H1 (cell line): ENCODE measurements at regions not wholly inside any gene's neighbourhood (a gene's known extent, or its start where the extent isn't known, plus 50 kb on each side); places are given as distances from the start of the nearest gene placed in this dataset.

Source experiments
- CTCF ChIA-PET: fragments of 300-600 bp; sonication (Branson Sonifier 250); formaldehyde crosslinking; loops from one replicate; lab custom pipeline; 2021; ENCODE audit not compliant: partially characterized antibody; lab: Charles Lee
- POLR2A ChIA-PET: fragments of 300-600 bp; sonication (Branson Sonifier 250); formaldehyde crosslinking; loops from one replicate; lab custom pipeline; 2021; ENCODE audit warnings: inconsistent platforms; ENCODE audit not compliant: partially characterized antibody; lab: Charles Lee
- DNase-seq, 2 experiments: peaks; one replicate each; pipeline versions ENCODE4 v3.0.0 to v3.0.0-alpha.2; 2010 to 2022; ENCODE audit warnings: low spot score in 2 of 2, low read depth in 1 of 2, mixed read lengths in 1 of 2
- FAIRE-seq: peaks from 2 replicates; lab custom pipeline; 2011; peaks lifted over from hg19 to GRCh38; lab: Jason Lieb, UNC
- H2AFZ ChIP-seq: 2 replicates; pipeline ENCODE4 v1.8.1; 2012; ENCODE audit warnings: low read length, inconsistent platforms
- H2AK5ac ChIP-seq: 2 replicates; pipeline ENCODE4 v1.6.1; 2013; ENCODE audit warnings: low read depth, low read length
- H2BK120ac ChIP-seq: replicated peaks from 2 replicates; pipeline ENCODE3; 2013; ENCODE audit warnings: low read depth, low read length, inconsistent platforms
- H2BK12ac ChIP-seq: 2 replicates; pipeline ENCODE4 v1.6.1; 2013; ENCODE audit warnings: low read depth, low read length
- H2BK15ac ChIP-seq: 2 replicates; pipeline ENCODE4 v1.6.1; 2013; ENCODE audit warnings: low read length
- H2BK20ac ChIP-seq: 2 replicates; pipeline ENCODE4 v1.6.1; 2013; ENCODE audit warnings: low read length
- H2BK5ac ChIP-seq: 2 replicates; pipeline ENCODE4 v1.6.1; 2013; ENCODE audit warnings: low read depth, low read length
- H3K14ac ChIP-seq: 2 replicates; pipeline ENCODE4 v1.6.1; 2013; ENCODE audit warnings: inconsistent platforms; ENCODE audit not compliant: insufficient read length
- H3K18ac ChIP-seq: 2 replicates; pipeline ENCODE4 v1.6.1; 2013; ENCODE audit warnings: low read length; ENCODE audit errors: extremely low read depth
- H3K23ac ChIP-seq: 2 replicates; pipeline ENCODE4 v1.6.1; 2013; ENCODE audit warnings: inconsistent platforms; ENCODE audit not compliant: insufficient read length
- H3K23me2 ChIP-seq: 2 replicates; pipeline ENCODE4 v1.6.1; 2013; ENCODE audit warnings: low read depth, low read length
- H3K27ac ChIP-seq: 2 replicates; pipeline ENCODE4 v1.6.1; 2011; ENCODE audit warnings: low read depth, low read length, inconsistent platforms
- H3K27me3 ChIP-seq, 4 experiments: replicated peaks in 1 of 4; 1 replicate in 1 of 4; 2 replicates in 3 of 4; pipeline versions ENCODE4 v1.6.1 to v1.8.1; 2011 to 2013; ENCODE audit warnings: low read length in 3 of 4, mild to moderate bottlenecking in 3 of 4, inconsistent platforms in 2 of 4, mixed read lengths in 2 of 4, moderate library complexity in 1 of 4; ENCODE audit not compliant: control insufficient read depth in 3 of 4, insufficient read depth in 3 of 4; ENCODE audit errors: extremely low read depth in 1 of 4
- H3K36me3 ChIP-seq, 4 experiments: 2 replicates each; pipeline versions ENCODE4 v1.6.1 to v1.8.1; 2011 to 2013; ENCODE audit warnings: mild to moderate bottlenecking in 4 of 4, low read length in 3 of 4, moderate library complexity in 2 of 4, control low read depth in 1 of 4, inconsistent platforms in 1 of 4; ENCODE audit not compliant: insufficient read depth in 4 of 4, control insufficient read depth in 2 of 4
- H3K4ac ChIP-seq: replicated peaks from 2 replicates; pipeline ENCODE3; 2013; ENCODE audit warnings: low read length, low read depth, mixed read lengths, inconsistent platforms; ENCODE audit not compliant: insufficient read length
- H3K4me1 ChIP-seq, 4 experiments: replicated peaks in 1 of 4; 1 replicate in 1 of 4; 2 replicates in 3 of 4; pipeline versions ENCODE4 v1.6.1 to v1.8.1; 2011 to 2013; ENCODE audit warnings: low read length in 3 of 4, inconsistent platforms in 2 of 4, mixed read lengths in 1 of 4; ENCODE audit not compliant: insufficient read depth in 4 of 4, control insufficient read depth in 3 of 4
- H3K4me2 ChIP-seq, 2 experiments: 2 replicates each; pipeline versions ENCODE4 v1.6.1 to v1.8.1; 2011 to 2013; ENCODE audit warnings: low read depth in 2 of 2, low read length in 2 of 2, control low read depth in 1 of 2, inconsistent platforms in 1 of 2, mild to moderate bottlenecking in 1 of 2; ENCODE audit not compliant: insufficient read depth in 1 of 2
- H3K4me3 ChIP-seq, 4 experiments: fragments of 200-600, 300-600 bp in 1 of 4; sonication (generic), shearing (Covaris generic), sonication (Bioruptor Twin) in 1 of 4; 2 replicates each; pipeline versions ENCODE4 v1.5.1 to v1.8.1; 2011 to 2016; ENCODE audit warnings: low read length in 4 of 4, low read depth in 3 of 4, control low read depth in 2 of 4, inconsistent platforms in 2 of 4, mild to moderate bottlenecking in 2 of 4, mixed read lengths in 1 of 4, moderate library complexity in 1 of 4; ENCODE audit not compliant: insufficient read depth in 2 of 4; ENCODE audit errors: extremely low read depth in 1 of 4
- H3K56ac ChIP-seq: replicated peaks from 2 replicates; pipeline ENCODE3; 2013; ENCODE audit warnings: low read depth, mild to moderate bottlenecking, mixed read lengths, low read length, inconsistent platforms; ENCODE audit not compliant: insufficient read length
- H3K79me1 ChIP-seq: 2 replicates; pipeline ENCODE4 v1.6.1; 2013; ENCODE audit warnings: low read depth, low read length, control low read depth
- H3K79me2 ChIP-seq, 2 experiments: 2 replicates each; pipeline versions ENCODE4 v1.6.1 to v1.8.1; 2012 to 2013; ENCODE audit warnings: low read length in 2 of 2, mild to moderate bottlenecking in 2 of 2, inconsistent platforms in 1 of 2; ENCODE audit not compliant: insufficient read depth in 2 of 2, control insufficient read depth in 1 of 2
- H3K9ac ChIP-seq, 4 experiments: replicated peaks in 1 of 4; 1 replicate in 1 of 4; 2 replicates in 3 of 4; pipeline versions ENCODE4 v1.6.1 to v1.8.1; 2011 to 2013; ENCODE audit warnings: low read depth in 3 of 4, low read length in 3 of 4, control low read depth in 2 of 4, mild to moderate bottlenecking in 2 of 4, moderate library complexity in 2 of 4, inconsistent platforms in 1 of 4; ENCODE audit errors: extremely low read depth in 1 of 4
- H3K9me3 ChIP-seq, 2 experiments: 2 replicates each; pipeline versions ENCODE4 v1.6.1 to v1.8.1; 2012 to 2013; ENCODE audit warnings: mild to moderate bottlenecking in 2 of 2, moderate library complexity in 2 of 2, control low read depth in 1 of 2, inconsistent platforms in 1 of 2, low read depth in 1 of 2, low read length in 1 of 2, mixed read lengths in 1 of 2; ENCODE audit not compliant: insufficient read depth in 2 of 2
- H4K20me1 ChIP-seq, 2 experiments: replicated peaks in 1 of 2; 2 replicates each; pipeline versions ENCODE3 to v1.8.1; 2011 to 2013; ENCODE audit warnings: inconsistent platforms in 2 of 2, low read length in 2 of 2, mild to moderate bottlenecking in 1 of 2; ENCODE audit not compliant: insufficient read depth in 2 of 2, control insufficient read depth in 1 of 2
- H4K5ac ChIP-seq: 2 replicates; pipeline ENCODE4 v1.6.1; 2013; ENCODE audit warnings: low read length, low read depth, mixed read lengths, inconsistent platforms; ENCODE audit not compliant: insufficient read length
- H4K8ac ChIP-seq: 2 replicates; pipeline ENCODE4 v1.8.0; 2013; ENCODE audit warnings: mild to moderate bottlenecking, moderate library complexity, low read length, inconsistent platforms; ENCODE audit not compliant: insufficient read depth; ENCODE audit errors: extremely low read depth
- H4K91ac ChIP-seq: replicated peaks from 2 replicates; pipeline ENCODE3; 2013; ENCODE audit warnings: low read length, mixed read lengths, inconsistent platforms; ENCODE audit not compliant: insufficient read length
- BACH1 ChIP-seq: IDR thresholded peaks from 2 replicates; pipeline ENCODE4 v1.6.1; 2012; ENCODE audit warnings: low read length, improper control_type of control experiment
- CREB1 ChIP-seq: IDR thresholded peaks from 2 replicates; pipeline ENCODE4 v1.6.1; 2012; ENCODE audit warnings: inconsistent platforms
- CTCF ChIP-seq, 3 experiments: IDR thresholded peaks; 1 replicate in 2 of 3; 2 replicates in 1 of 3; pipeline versions ENCODE4 v1.5.1 to v1.6.1; 2011; ENCODE audit warnings: low read length in 3 of 3, mild to moderate bottlenecking in 3 of 3, inconsistent platforms in 2 of 3, low read depth in 1 of 3, moderate library complexity in 1 of 3; ENCODE audit not compliant: insufficient read depth in 1 of 3; ENCODE audit errors: control extremely low read depth in 1 of 3
- EP300 ChIP-seq, 2 experiments: IDR thresholded peaks; 1 replicate in 1 of 2; 2 replicates in 1 of 2; pipeline ENCODE4 v1.6.1; 2011 to 2012; ENCODE audit warnings: low read depth in 2 of 2, low read length in 2 of 2, mild to moderate bottlenecking in 2 of 2, borderline replicate concordance in 1 of 2, inconsistent platforms in 1 of 2, moderate library complexity in 1 of 2
- JUN ChIP-seq: IDR thresholded peaks from 2 replicates; pipeline ENCODE4 v1.6.1; 2011; ENCODE audit warnings: low read depth, mild to moderate bottlenecking, improper control_type of control experiment, low read length
- KDM5A ChIP-seq: fragments of 200-600 bp; IDR thresholded peaks from 2 replicates; pipeline ENCODE4 v1.7.1; 2012; ENCODE audit warnings: mild to moderate bottlenecking, low read length, inconsistent platforms, mixed read lengths
- RBBP5 ChIP-seq: IDR thresholded peaks from 2 replicates; pipeline ENCODE4 v1.7.1; 2012; ENCODE audit warnings: low read depth, mild to moderate bottlenecking, inconsistent platforms, low read length, moderate library complexity, borderline replicate concordance
- SIRT6 ChIP-seq: IDR thresholded peaks from one replicate; pipeline ENCODE4 v1.7.1; 2012; ENCODE audit warnings: low read length, inconsistent platforms
- SUZ12 ChIP-seq: fragments of 200-600 bp; sonication (generic); IDR thresholded peaks from 2 replicates; pipeline ENCODE4 v1.6.1; 2012; ENCODE audit warnings: mild to moderate bottlenecking, inconsistent platforms, low read length, moderate library complexity, mixed read lengths
- TEAD4 ChIP-seq: IDR thresholded peaks from 2 replicates; pipeline ENCODE4 v1.6.1; 2012; ENCODE audit warnings: low read depth, low read length, inconsistent platforms, mixed read lengths
- USF2 ChIP-seq: IDR thresholded peaks from 2 replicates; pipeline ENCODE4 v1.6.1; 2011; ENCODE audit warnings: low read length, improper control_type of control experiment
- WGBS, 2 experiments: shearing (Covaris generic) in 1 of 2; methylation state at CpG; one replicate each; pipeline versions ENCODE4 v1.1.6 to v1.1.7; 2013 to 2015; ENCODE audit warnings: low lambda C conversion rate in 2 of 2, mixed read lengths in 2 of 2, inconsistent platforms in 1 of 2, low coverage in 1 of 2, missing lambda C conversion rate in 1 of 2; ENCODE audit not compliant: insufficient replicate concordance in 2 of 2, insufficient coverage in 1 of 2, insufficient read length in 1 of 2; ENCODE audit errors: extremely low coverage in 1 of 2, missing lambda C conversion rate in 1 of 2; 5-methylcytosine and 5-hydroxymethylcytosine counted together

- Histone ChIP-seq H3K4me3 (no peak overlapping the region), H3K36me3 (no peaks in the 10 kb centered on the region), H2BK12ac (peak overlapping the region; percentile 85; the same call in 1 of the 2 replicates), H3K4me1 (peaks cover 0 to 3% (median 0%) of the 10 kb centered on the region in 4 experiments; a peak in 3 of 7 replicates), H3K4ac (no peak overlapping the region), H3K9ac (no peak overlapping the region), H2AK5ac (no peak overlapping the region), H2BK120ac (no peak overlapping the region), H3K79me2 (no peaks in the 10 kb centered on the region), H3K79me1 (no peaks in the 10 kb centered on the region; the same call in 1 of the 2 replicates), H3K27ac (no peak overlapping the region), H4K91ac (no peak overlapping the region), H4K20me1 (no peaks in the 10 kb centered on the region), H3K4me2 (no peak overlapping the region), H3K18ac (no peak overlapping the region; the same call in 1 of the 2 replicates), H3K23me2 (no peaks in the 10 kb centered on the region; the same call in 1 of the 2 replicates), H3K14ac (no peak overlapping the region), H3K23ac (no peak overlapping the region), H2BK5ac (peak overlapping the region; percentile 7; the same call in 1 of the 2 replicates), H2BK15ac (no peak overlapping the region), H4K8ac (no peak overlapping the region), H3K9me3 (0 out of 4 replicates have a peak, but pooled peaks cover 0 to 3% of the 10 kb centered on the region in 2 experiments), H3K56ac (no peak overlapping the region), H3K27me3 (no peaks in the 10 kb centered on the region), H2BK20ac (peak overlapping the region; percentile 80), H4K5ac (no peak overlapping the region), H2AFZ (no peak overlapping the region)
- no peak for DNase-seq
- CTCF ChIA-PET: interaction anchor here (0.6 kb wide), 2 partner anchors 32 to 127 kb away, joined by 3 read pairs; no protein-coding TSS in a partner anchor
- POLR2A ChIA-PET: no interaction called here
- WGBS, 2 experiments: 100% methylated on average over 1 of the region's 5 CpGs; no CpG with 5 or more reads in 1 of the 2 experiments
- no peak for FAIRE-seq
- TF ChIP-seq RBBP5 (no peak), CREB1 (no peak), EP300 (IDR thresholded peaks at IDR 0.05; ENCODE audit: borderline replicate concordance in 1 of 2, low read depth in 2 of 2, low read length in 2 of 2) (no peak), SIRT6 (no peak), BACH1 (no peak), USF2 (no peak), KDM5A (no peak), TEAD4 (no peak), SUZ12 (no peak), CTCF (IDR thresholded peaks at IDR 0.05; ENCODE audit: control extremely low read depth in 1 of 3, insufficient read depth in 1 of 3, low read depth in 1 of 3, low read length in 3 of 3) (no peak), JUN (no peak)
Observed at GRCh38 chr6:167747645-167748044, 79.1 kb upstream of the AFDN start.
